H9 (cell line): ENCODE measurements at regions not wholly inside any gene's neighbourhood (a gene's known extent, or its start where the extent isn't known, plus 50 kb on each side); places are given as distances from the start of the nearest gene placed in this dataset.
A peak's percentile ranks its signal among the peaks of the same experiment; 100 is the strongest.

Source experiments
- DNase-seq: peaks from one replicate; pipeline ENCODE4 v3.0.0-alpha.2; 2017
- H2AFZ ChIP-seq: one replicate; pipeline ENCODE4 v1.6.1; 2013; ENCODE audit warnings: mild to moderate bottlenecking, low read length, control low read depth, moderate library complexity
- H2AK5ac ChIP-seq: 2 replicates; pipeline ENCODE4 v1.6.1; 2013; ENCODE audit warnings: low read length, control low read depth, mixed read lengths; ENCODE audit not compliant: insufficient read length
- H2BK120ac ChIP-seq: one replicate; pipeline ENCODE4 v1.6.1; 2013; ENCODE audit warnings: low read depth, mild to moderate bottlenecking, low read length, control low read depth, inconsistent platforms; ENCODE audit not compliant: poor library complexity, severe bottlenecking
- H2BK12ac ChIP-seq: 2 replicates; pipeline ENCODE4 v1.6.1; 2013; ENCODE audit warnings: low read length, control low read depth, mixed read lengths, low read depth; ENCODE audit not compliant: insufficient read length
- H2BK15ac ChIP-seq: 2 replicates; pipeline ENCODE4 v1.6.1; 2013; ENCODE audit warnings: low read depth, low read length, control low read depth
- H2BK20ac ChIP-seq: one replicate; pipeline ENCODE4 v1.6.1; 2013; ENCODE audit warnings: low read depth, mild to moderate bottlenecking, low read length, control low read depth, inconsistent platforms; ENCODE audit not compliant: poor library complexity, severe bottlenecking
- H2BK5ac ChIP-seq: 2 replicates; pipeline ENCODE4 v1.6.1; 2013; ENCODE audit warnings: low read length, control low read depth, mixed read lengths; ENCODE audit not compliant: insufficient read length
- H3K14ac ChIP-seq: 2 replicates; pipeline ENCODE4 v1.6.1; 2013; ENCODE audit warnings: low read length, control low read depth; ENCODE audit not compliant: insufficient read depth
- H3K18ac ChIP-seq: 2 replicates; pipeline ENCODE4 v1.6.1; 2013; ENCODE audit warnings: low read depth, mild to moderate bottlenecking, mixed read lengths, low read length, control low read depth; ENCODE audit not compliant: insufficient read length
- H3K23ac ChIP-seq: 2 replicates; pipeline ENCODE4 v1.6.1; 2013; ENCODE audit warnings: low read length, control low read depth, mixed read lengths, low read depth; ENCODE audit not compliant: insufficient read length
- H3K23me2 ChIP-seq: 2 replicates; pipeline ENCODE4 v1.6.1; 2013; ENCODE audit warnings: low read depth, mild to moderate bottlenecking, mixed read lengths, low read length, control low read depth; ENCODE audit not compliant: insufficient read length, poor library complexity, severe bottlenecking
- H3K27ac ChIP-seq: 2 replicates; pipeline ENCODE4 v1.5.1; 2013; ENCODE audit warnings: low read length, control low read depth, mixed read lengths, low read depth; ENCODE audit not compliant: insufficient read length
- H3K27me3 ChIP-seq: 2 replicates; pipeline ENCODE4 v1.6.1; 2013; ENCODE audit warnings: low read length, control low read depth, inconsistent platforms; ENCODE audit not compliant: insufficient read depth
- H3K4ac ChIP-seq: 2 replicates; pipeline ENCODE4 v1.6.1; 2013; ENCODE audit warnings: low read depth, mild to moderate bottlenecking, control low read depth, inconsistent platforms, low read length, moderate library complexity
- H3K4me1 ChIP-seq: 2 replicates; pipeline ENCODE4 v1.6.1; 2013; ENCODE audit warnings: low read length, control low read depth, inconsistent platforms; ENCODE audit not compliant: insufficient read depth
- H3K4me2 ChIP-seq: 2 replicates; pipeline ENCODE4 v1.6.1; 2013; ENCODE audit warnings: low read length, control low read depth, mixed read lengths; ENCODE audit not compliant: insufficient read length, insufficient read depth
- H3K56ac ChIP-seq: 2 replicates; pipeline ENCODE4 v1.6.1; 2013; ENCODE audit warnings: low read depth, mild to moderate bottlenecking, mixed read lengths, low read length, control low read depth; ENCODE audit not compliant: insufficient read length
- H3K79me1 ChIP-seq: 2 replicates; pipeline ENCODE4 v1.6.1; 2013; ENCODE audit warnings: low read depth, mild to moderate bottlenecking, moderate library complexity, low read length, control low read depth, inconsistent platforms; ENCODE audit not compliant: insufficient read depth, poor library complexity, severe bottlenecking
- H3K79me2 ChIP-seq: 2 replicates; pipeline ENCODE4 v1.6.1; 2013; ENCODE audit warnings: low read length, control low read depth, inconsistent platforms; ENCODE audit not compliant: insufficient read depth
- H3K9ac ChIP-seq: 2 replicates; pipeline ENCODE4 v1.6.1; 2013; ENCODE audit warnings: low read length, control low read depth, mixed read lengths; ENCODE audit not compliant: insufficient read length; ENCODE audit errors: extremely low read depth
- H3K9me3 ChIP-seq: one replicate; pipeline ENCODE4 v1.6.1; 2013; ENCODE audit warnings: low read depth, low read length, inconsistent platforms; ENCODE audit not compliant: control insufficient read depth
- H3T11ph ChIP-seq: one replicate; pipeline ENCODE4 v1.6.1; 2013; ENCODE audit warnings: mild to moderate bottlenecking, low read length, control low read depth, inconsistent platforms
- H4K20me1 ChIP-seq: one replicate; pipeline ENCODE4 v1.6.1; 2013; ENCODE audit not compliant: control insufficient read depth, insufficient read length, insufficient read depth
- H4K5ac ChIP-seq: 2 replicates; pipeline ENCODE4 v1.6.1; 2013; ENCODE audit warnings: low read depth, mild to moderate bottlenecking, mixed read lengths, low read length, control low read depth; ENCODE audit not compliant: insufficient read length
- H4K8ac ChIP-seq: replicated peaks from 2 replicates; pipeline ENCODE4 v1.6.1; 2013; ENCODE audit warnings: low read length, control low read depth, mixed read lengths, low read depth; ENCODE audit not compliant: insufficient read length
- H4K91ac ChIP-seq: 2 replicates; pipeline ENCODE4 v1.6.1; 2013; ENCODE audit warnings: low read depth, mild to moderate bottlenecking, moderate library complexity, mixed read lengths, low read length, control low read depth; ENCODE audit not compliant: insufficient read length
- H3K27ac Mint-ChIP-seq, 3 experiments: 2 replicates in 2 of 3; 3 replicates in 1 of 3; pipeline ENCODE4 v1.8.0; 2020 to 2021; ENCODE audit warnings: mixed read lengths in 3 of 3, mild to moderate bottlenecking in 1 of 3, moderate library complexity in 1 of 3
- H3K27me3 Mint-ChIP-seq: 2 replicates; pipeline ENCODE4 v1.8.0; 2021; ENCODE audit warnings: low read depth, mild to moderate bottlenecking, moderate library complexity, mixed read lengths
- H3K36me3 Mint-ChIP-seq, 3 experiments: 2 replicates in 2 of 3; 3 replicates in 1 of 3; pipeline ENCODE4 v1.8.0; 2020 to 2021; ENCODE audit warnings: low read depth in 3 of 3, mixed read lengths in 3 of 3; ENCODE audit not compliant: insufficient read depth in 1 of 3
- H3K4me1 Mint-ChIP-seq, 2 experiments: 2 replicates each; pipeline ENCODE4 v1.8.0; 2020; ENCODE audit warnings: mixed read lengths in 2 of 2
- H3K4me3 Mint-ChIP-seq, 2 experiments: 2 replicates in 1 of 2; 3 replicates in 1 of 2; pipeline ENCODE4 v1.8.0; 2020 to 2021; ENCODE audit warnings: mild to moderate bottlenecking in 2 of 2, mixed read lengths in 2 of 2, moderate library complexity in 1 of 2
- H3K9me3 Mint-ChIP-seq, 2 experiments: 2 replicates in 1 of 2; 3 replicates in 1 of 2; pipeline ENCODE4 v1.8.0; 2020; ENCODE audit warnings: mild to moderate bottlenecking in 2 of 2, mixed read lengths in 2 of 2, moderate library complexity in 1 of 2
- WGBS: extraction: QIAGEN DNeasy Blood & Tissue Kit; methylation state at CpG from one replicate; pipeline ENCODE4 v1.1.7; 2013; ENCODE audit warnings: missing lambda C conversion rate, low lambda C conversion rate, mixed read lengths; ENCODE audit not compliant: insufficient read length; ENCODE audit errors: extremely low coverage; 5-methylcytosine and 5-hydroxymethylcytosine counted together
- TF ChIP-seq, protein P1 (sequence below): fragments of 200-600 bp; sonication (generic); conservative IDR thresholded peaks from 3 replicates; pipeline ENCODE4 v1.8.0; 2021; ENCODE audit warnings: antibody characterized with exemption, mild to moderate bottlenecking

DNA sequence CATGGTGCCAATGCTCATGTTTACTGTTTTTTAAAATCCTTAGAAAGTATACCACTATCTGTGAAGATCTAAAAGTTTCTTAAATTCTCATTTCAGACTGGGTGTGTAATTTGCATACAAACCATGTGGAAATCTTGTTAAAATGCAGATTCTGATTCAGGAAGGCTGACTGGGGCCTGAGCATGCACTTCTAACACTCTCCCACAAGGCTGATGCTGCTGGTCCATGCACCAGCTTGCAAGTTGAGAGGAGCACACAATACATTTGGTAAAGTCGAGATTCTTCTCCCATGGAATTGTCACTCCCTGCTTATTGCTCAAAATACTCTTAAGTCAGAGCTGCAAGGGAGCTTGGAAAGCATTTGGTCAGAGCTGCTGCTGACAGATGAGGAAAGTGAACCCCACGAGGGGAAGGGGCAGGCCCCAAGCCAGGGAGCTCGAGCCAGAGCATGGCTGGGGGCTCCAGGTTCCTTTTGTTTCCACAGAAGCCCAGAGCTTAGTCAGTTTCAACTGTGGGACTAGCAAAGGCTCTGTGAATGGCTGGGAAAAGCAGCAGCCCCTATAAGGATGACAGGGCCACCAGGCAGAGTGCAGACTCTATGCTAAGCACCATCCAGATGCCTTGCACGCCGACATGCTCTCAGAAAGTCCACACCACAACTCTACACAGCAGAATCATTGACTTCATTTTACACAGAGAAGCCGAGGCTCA, 93.5 kb upstream of the HAND1 start:
- Histone ChIP-seq H4K8ac (no peak overlapping the region), H3K14ac (no peak overlapping the region), H2BK20ac (no peak overlapping the region), H3K79me1 (no peaks in the 10 kb centered on the region), H2BK120ac (no peak overlapping the region), H3K27me3 (no peaks in the 10 kb centered on the region), H4K20me1 (no peaks in the 10 kb centered on the region), H3K27ac (no peak overlapping the region), H4K5ac (no peak overlapping the region), H3K23ac (no peak overlapping the region), H2AK5ac (no peak overlapping the region), H2AFZ (no peak overlapping the region), H3T11ph (no peak overlapping the region), H3K18ac (no peak overlapping the region), H2BK12ac (no peak overlapping the region), H3K23me2 (no peaks in the 10 kb centered on the region), H3K4ac (no peak overlapping the region), H3K9me3 (no peaks in the 10 kb centered on the region), H3K9ac (no peak overlapping the region), H3K56ac (no peak overlapping the region), H3K4me1 (peaks cover 2% of the 10 kb centered on the region; the same call in 1 of the 2 replicates), H3K4me2 (no peak overlapping the region), H3K79me2 (no peaks in the 10 kb centered on the region), H2BK15ac (no peak overlapping the region), H2BK5ac (no peak overlapping the region), H4K91ac (no peak overlapping the region)
- DNase-seq = no peak
- H3K27ac Mint-ChIP-seq = peak overlapping the region in 1 of 3 experiments; percentile 37; a peak in 2 of 7 replicates
- peaks cover 16 to 24% of the 10 kb centered on the region in 2 experiments for H3K4me1 Mint-ChIP-seq
- no peaks in the 10 kb centered on the region for H3K9me3 Mint-ChIP-seq
- no peak overlapping the region for H3K4me3 Mint-ChIP-seq
- no peaks in the 10 kb centered on the region for H3K36me3 Mint-ChIP-seq
- WGBS = no CpG with 5 or more reads among the region's 6 CpGs
- H3K27me3 Mint-ChIP-seq = peaks cover 10% of the 10 kb centered on the region
- TF ChIP-seq, protein P1, sequence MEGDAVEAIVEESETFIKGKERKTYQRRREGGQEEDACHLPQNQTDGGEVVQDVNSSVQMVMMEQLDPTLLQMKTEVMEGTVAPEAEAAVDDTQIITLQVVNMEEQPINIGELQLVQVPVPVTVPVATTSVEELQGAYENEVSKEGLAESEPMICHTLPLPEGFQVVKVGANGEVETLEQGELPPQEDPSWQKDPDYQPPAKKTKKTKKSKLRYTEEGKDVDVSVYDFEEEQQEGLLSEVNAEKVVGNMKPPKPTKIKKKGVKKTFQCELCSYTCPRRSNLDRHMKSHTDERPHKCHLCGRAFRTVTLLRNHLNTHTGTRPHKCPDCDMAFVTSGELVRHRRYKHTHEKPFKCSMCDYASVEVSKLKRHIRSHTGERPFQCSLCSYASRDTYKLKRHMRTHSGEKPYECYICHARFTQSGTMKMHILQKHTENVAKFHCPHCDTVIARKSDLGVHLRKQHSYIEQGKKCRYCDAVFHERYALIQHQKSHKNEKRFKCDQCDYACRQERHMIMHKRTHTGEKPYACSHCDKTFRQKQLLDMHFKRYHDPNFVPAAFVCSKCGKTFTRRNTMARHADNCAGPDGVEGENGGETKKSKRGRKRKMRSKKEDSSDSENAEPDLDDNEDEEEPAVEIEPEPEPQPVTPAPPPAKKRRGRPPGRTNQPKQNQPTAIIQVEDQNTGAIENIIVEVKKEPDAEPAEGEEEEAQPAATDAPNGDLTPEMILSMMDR = no peak
